ENCODE measurements at regions not wholly inside any gene's neighbourhood (a gene's known extent, or its start where the extent isn't known, plus 50 kb on each side); places are given as distances from the start of the nearest gene placed in this dataset.
A peak's percentile ranks its signal among the peaks of the same experiment; 100 is the strongest.

GRCh38 chr2:204060841-204061240 lies 124.3 kb downstream of the ICOS start:
- no peak overlapping the region for H3K27ac Mint-ChIP-seq
- ATAC-seq: no peak
- no peak overlapping the region for H3K4me3 Mint-ChIP-seq
- no peaks in the 10 kb centered on the region for H3K36me3 Mint-ChIP-seq
- DNase-seq (ENCODE audit: low spot score): no peak
- H3K9me3 Mint-ChIP-seq: no peaks in the 10 kb centered on the region
- peaks cover 0 to 18% of the 10 kb centered on the region in 2 donors for H3K27me3 Mint-ChIP-seq
- H3K4me1 Mint-ChIP-seq (ENCODE audit: low read depth in 2 of 2): no peaks in the 10 kb centered on the region

- H3K27ac Mint-ChIP-seq: no peak overlapping the region
- no peaks in the 10 kb centered on the region for H3K4me1 Mint-ChIP-seq (ENCODE audit: low read depth in 2 of 2)
- H3K27me3 Mint-ChIP-seq: peaks cover 0 to 18% of the 10 kb centered on the region in 2 donors
- DNase-seq (ENCODE audit: low spot score) (no peak), ATAC-seq (no peak)
- H3K36me3 Mint-ChIP-seq: no peaks in the 10 kb centered on the region
- H3K4me3 Mint-ChIP-seq: no peak overlapping the region
- H3K9me3 Mint-ChIP-seq: no peaks in the 10 kb centered on the region
Observed at GRCh38 chr2:204061241-204061640, 124.7 kb downstream of the ICOS start.

- Mint-ChIP-seq H3K4me3 (no peak overlapping the region), H3K27ac (no peak overlapping the region), H3K9me3 (no peaks in the 10 kb centered on the region), H3K4me1 (ENCODE audit: low read depth in 2 of 2) (no peaks in the 10 kb centered on the region), H3K36me3 (no peaks in the 10 kb centered on the region), H3K27me3 (peaks cover 0 to 18% of the 10 kb centered on the region in 2 donors)
- DNase-seq (ENCODE audit: low spot score) (no peak), ATAC-seq (no peak)
Observed at GRCh38 chr2:204064119-204064518, 127.6 kb downstream of the ICOS start.

- Mint-ChIP-seq H3K4me1 (ENCODE audit: low read depth in 2 of 2) (no peaks in the 10 kb centered on the region), H3K4me3 (no peak overlapping the region), H3K36me3 (no peaks in the 10 kb centered on the region), H3K27ac (no peak overlapping the region), H3K9me3 (no peaks in the 10 kb centered on the region), H3K27me3 (peaks cover 0 to 15% of the 10 kb centered on the region in 2 donors)
- DNase-seq (ENCODE audit: low spot score): no peak
- ATAC-seq: no peak
Observed at GRCh38 chr2:204065566-204065965, 129.0 kb downstream of the ICOS start.

- H3K4me3 Mint-ChIP-seq: no peak overlapping the region
- no peak for ATAC-seq
- H3K27me3 Mint-ChIP-seq: peaks cover under 1 to 13% of the 10 kb centered on the region in 2 donors
- no peaks in the 10 kb centered on the region for H3K9me3 Mint-ChIP-seq
- H3K27ac Mint-ChIP-seq: no peak overlapping the region
- no peaks in the 10 kb centered on the region for H3K4me1 Mint-ChIP-seq (ENCODE audit: low read depth in 2 of 2)
- no peaks in the 10 kb centered on the region for H3K36me3 Mint-ChIP-seq
- no peak for DNase-seq (ENCODE audit: low spot score)
Observed at GRCh38 chr2:204066051-204066450, 129.5 kb downstream of the ICOS start.

GRCh38 chr2:204069804-204070203 lies 133.2 kb downstream of the ICOS start:
- H3K36me3 Mint-ChIP-seq: no peaks in the 10 kb centered on the region
- ATAC-seq (no peak), DNase-seq (ENCODE audit: low spot score) (no peak)
- H3K9me3 Mint-ChIP-seq: no peaks in the 10 kb centered on the region
- H3K27me3 Mint-ChIP-seq: peaks cover 16% of the 10 kb centered on the region in 2 donors
- no peak overlapping the region for H3K27ac Mint-ChIP-seq
- no peak overlapping the region for H3K4me3 Mint-ChIP-seq
- peaks cover 9 to 14% of the 10 kb centered on the region in 2 donors for H3K4me1 Mint-ChIP-seq (ENCODE audit: low read depth in 2 of 2)

GRCh38 chr2:204072443-204073324 lies 136.1 kb downstream of the ICOS start:
- peak; percentile 82 to 90 for ATAC-seq
- peaks cover 16 to 21% of the 10 kb centered on the region in 2 donors for H3K27me3 Mint-ChIP-seq
- H3K27ac Mint-ChIP-seq: no peak overlapping the region
- H3K9me3 Mint-ChIP-seq: no peaks in the 10 kb centered on the region
- peak; percentile 68 for DNase-seq (ENCODE audit: low spot score)
- peaks cover 4% of the 10 kb centered on the region for H3K36me3 Mint-ChIP-seq
- H3K4me3 Mint-ChIP-seq: no peak overlapping the region
- peaks cover 9 to 14% of the 10 kb centered on the region in 2 donors for H3K4me1 Mint-ChIP-seq (ENCODE audit: low read depth in 2 of 2)

GRCh38 chr2:204074456-204074855 lies 137.9 kb downstream of the ICOS start:
- ATAC-seq: no peak
- Mint-ChIP-seq H3K9me3 (no peaks in the 10 kb centered on the region), H3K27me3 (peaks cover 21 to 23% of the 10 kb centered on the region in 2 donors), H3K27ac (no peak overlapping the region), H3K36me3 (peaks cover 5% of the 10 kb centered on the region), H3K4me1 (ENCODE audit: low read depth in 2 of 2) (peaks cover 9 to 14% of the 10 kb centered on the region in 2 donors), H3K4me3 (no peak overlapping the region)
- no peak for DNase-seq (ENCODE audit: low spot score)

- Mint-ChIP-seq H3K27ac (no peak overlapping the region), H3K4me3 (no peak overlapping the region), H3K36me3 (peaks cover 5% of the 10 kb centered on the region), H3K27me3 (peaks cover 23 to 25% of the 10 kb centered on the region in 2 donors), H3K4me1 (ENCODE audit: low read depth in 2 of 2) (peaks cover 2 to 12% of the 10 kb centered on the region in 2 donors), H3K9me3 (no peaks in the 10 kb centered on the region)
- DNase-seq (ENCODE audit: low spot score) (no peak), ATAC-seq (no peak)
Observed at GRCh38 chr2:204078003-204078698, 141.6 kb downstream of the ICOS start.

- H3K4me3 Mint-ChIP-seq: no peak overlapping the region
- no peak for DNase-seq (ENCODE audit: low spot score)
- ATAC-seq: no peak
- H3K27ac Mint-ChIP-seq: no peak overlapping the region
- peaks cover 9 to 34% of the 10 kb centered on the region in 2 donors for H3K27me3 Mint-ChIP-seq
- H3K4me1 Mint-ChIP-seq (ENCODE audit: low read depth in 2 of 2): peaks cover 0 to 5% of the 10 kb centered on the region in 2 donors
- peaks cover 5% of the 10 kb centered on the region for H3K36me3 Mint-ChIP-seq
- no peaks in the 10 kb centered on the region for H3K9me3 Mint-ChIP-seq
Observed at GRCh38 chr2:204081487-204082425, 145.2 kb downstream of the ICOS start.

GRCh38 chr2:204086167-204086566 lies 149.6 kb downstream of the ICOS start:
- ATAC-seq: no peak
- H3K27ac Mint-ChIP-seq: no peak overlapping the region
- H3K4me3 Mint-ChIP-seq: no peak overlapping the region
- no peaks in the 10 kb centered on the region for H3K36me3 Mint-ChIP-seq
- peaks cover 9 to 28% of the 10 kb centered on the region in 2 donors for H3K27me3 Mint-ChIP-seq
- H3K9me3 Mint-ChIP-seq: no peaks in the 10 kb centered on the region
- no peak for DNase-seq (ENCODE audit: low spot score)
- peaks cover 0 to 5% of the 10 kb centered on the region in 2 donors for H3K4me1 Mint-ChIP-seq (ENCODE audit: low read depth in 2 of 2)

GRCh38 chr2:204089105-204089504 lies 152.5 kb downstream of the ICOS start:
- peaks cover 15 to 26% of the 10 kb centered on the region in 2 donors for H3K27me3 Mint-ChIP-seq
- ATAC-seq (no peak), DNase-seq (ENCODE audit: low spot score) (no peak)
- no peak overlapping the region for H3K4me3 Mint-ChIP-seq
- no peaks in the 10 kb centered on the region for H3K9me3 Mint-ChIP-seq
- H3K36me3 Mint-ChIP-seq: peaks cover 6% of the 10 kb centered on the region
- H3K4me1 Mint-ChIP-seq (ENCODE audit: low read depth in 2 of 2): no peaks in the 10 kb centered on the region
- no peak overlapping the region for H3K27ac Mint-ChIP-seq

- H3K36me3 Mint-ChIP-seq: peaks cover 10% of the 10 kb centered on the region
- peaks cover 20 to 28% of the 10 kb centered on the region in 2 donors for H3K27me3 Mint-ChIP-seq
- H3K4me1 Mint-ChIP-seq (ENCODE audit: low read depth in 2 of 2): no peaks in the 10 kb centered on the region
- DNase-seq (ENCODE audit: low spot score) (no peak), ATAC-seq (no peak)
- no peak overlapping the region for H3K27ac Mint-ChIP-seq
- H3K9me3 Mint-ChIP-seq: no peaks in the 10 kb centered on the region
- H3K4me3 Mint-ChIP-seq: no peak overlapping the region
Observed at GRCh38 chr2:204089574-204089973, 153.0 kb downstream of the ICOS start.
